CD14-positive monocyte (primary cell): ENCODE measurements at regions not wholly inside any gene's neighbourhood (a gene's known extent, or its start where the extent isn't known, plus 50 kb on each side); places are given as distances from the start of the nearest gene placed in this dataset.

ENCODE experiments used
- DNase-seq, 3 donors: peaks; one replicate each; pipeline ENCODE4 v3.0.0-alpha.2; 2011 to 2022
- H2AFZ ChIP-seq: 2 replicates; pipeline ENCODE4 v1.6.0; 2012; ENCODE audit warnings: mild to moderate bottlenecking, low read depth, low read length, inconsistent platforms; ENCODE audit not compliant: insufficient read depth, poor library complexity, severe bottlenecking
- H3K27ac ChIP-seq, 2 donors: 1 replicate in 1 of 2; 2 replicates in 1 of 2; pipeline ENCODE4 v1.5.1; 2012 to 2013; ENCODE audit warnings: low read length in 2 of 2, control low read depth in 1 of 2, inconsistent platforms in 1 of 2, low read depth in 1 of 2, mild to moderate bottlenecking in 1 of 2
- H3K27me3 ChIP-seq, 2 donors: one replicate each; pipeline versions ENCODE4 v1.6.0 to v1.6.1; 2011 to 2013; ENCODE audit warnings: low read length in 2 of 2; ENCODE audit not compliant: control insufficient read depth in 2 of 2, insufficient read depth in 2 of 2
- H3K36me3 ChIP-seq, 2 donors: replicated peaks in 1 of 2; 1 replicate in 1 of 2; 2 replicates in 1 of 2; pipeline versions ENCODE4 v1.5.1 to v1.6.1; 2012 to 2013; ENCODE audit warnings: low read length in 2 of 2, control low read depth in 1 of 2, inconsistent platforms in 1 of 2, mild to moderate bottlenecking in 1 of 2; ENCODE audit not compliant: insufficient read depth in 2 of 2, control insufficient read depth in 1 of 2
- H3K4me1 ChIP-seq, 2 donors: 1 replicate in 1 of 2; 2 replicates in 1 of 2; pipeline versions ENCODE4 v1.5.1 to v1.6.1; 2012 to 2013; ENCODE audit warnings: low read length in 2 of 2, control low read depth in 1 of 2, inconsistent platforms in 1 of 2, mild to moderate bottlenecking in 1 of 2, moderate library complexity in 1 of 2; ENCODE audit not compliant: insufficient read depth in 2 of 2, control insufficient read depth in 1 of 2
- H3K4me2 ChIP-seq: replicated peaks from 2 replicates; pipeline ENCODE3; 2012; ENCODE audit warnings: low read length, moderate library complexity, mild to moderate bottlenecking; ENCODE audit not compliant: poor library complexity, severe bottlenecking; ENCODE audit errors: extremely low read depth
- H3K4me3 ChIP-seq, 3 experiments: fragments of 200-600 bp in 1 of 3; sonication (generic) in 1 of 3; replicated peaks in 1 of 3; 1 replicate in 2 of 3; 2 replicates in 1 of 3; pipeline ENCODE4 v1.5.1; 2011 to 2013; ENCODE audit warnings: low read length in 3 of 3, mild to moderate bottlenecking in 3 of 3, control low read depth in 2 of 3, low read depth in 2 of 3, inconsistent platforms in 1 of 3, moderate library complexity in 1 of 3
- H3K79me2 ChIP-seq: 2 replicates; pipeline ENCODE4 v1.6.0; 2012; ENCODE audit warnings: mild to moderate bottlenecking, control low read depth, inconsistent platforms, low read length, moderate library complexity; ENCODE audit not compliant: insufficient read depth
- H3K9ac ChIP-seq: 2 replicates; pipeline ENCODE4 v1.6.0; 2017; ENCODE audit warnings: low read length, mild to moderate bottlenecking; ENCODE audit not compliant: insufficient read depth, poor library complexity, severe bottlenecking
- H3K9me3 ChIP-seq, 2 donors: replicated peaks in 1 of 2; 1 replicate in 1 of 2; 2 replicates in 1 of 2; pipeline versions ENCODE4 v1.5.1 to v1.6.1; 2012 to 2013; ENCODE audit warnings: low read length in 2 of 2, control low read depth in 1 of 2; ENCODE audit not compliant: control insufficient read depth in 1 of 2, insufficient read depth in 1 of 2
- H4K20me1 ChIP-seq: 2 replicates; pipeline ENCODE4 v1.6.0; 2012; ENCODE audit warnings: mild to moderate bottlenecking, low read length, control low read depth, moderate library complexity; ENCODE audit not compliant: insufficient read depth
- H3K27ac Mint-ChIP-seq, 7 donors: one replicate each; pipeline ENCODE4 v1.8.0; 2020; ENCODE audit warnings: mild to moderate bottlenecking in 7 of 7, mixed read lengths in 7 of 7, moderate library complexity in 6 of 7, inconsistent platforms in 2 of 7
- H3K27me3 Mint-ChIP-seq, 3 donors: one replicate each; pipeline ENCODE4 v1.8.0; 2021 to 2022; ENCODE audit warnings: low read depth in 3 of 3, mild to moderate bottlenecking in 3 of 3, mixed read lengths in 3 of 3, moderate library complexity in 3 of 3, inconsistent platforms in 1 of 3
- H3K36me3 Mint-ChIP-seq, 2 donors: one replicate each; pipeline ENCODE4 v1.8.0; 2020; ENCODE audit warnings: mixed read lengths in 2 of 2, inconsistent platforms in 1 of 2, mild to moderate bottlenecking in 1 of 2
- H3K4me1 Mint-ChIP-seq: one replicate; pipeline ENCODE4 v1.8.0; 2020; ENCODE audit warnings: mild to moderate bottlenecking, mixed read lengths
- H3K4me3 Mint-ChIP-seq, 2 donors: one replicate each; pipeline ENCODE4 v1.8.0; 2020; ENCODE audit warnings: mild to moderate bottlenecking in 2 of 2, mixed read lengths in 2 of 2, moderate library complexity in 1 of 2
- H3K9me3 Mint-ChIP-seq, 7 donors: one replicate each; pipeline ENCODE4 v1.8.0; 2020 to 2022; ENCODE audit warnings: mixed read lengths in 7 of 7, mild to moderate bottlenecking in 6 of 7, moderate library complexity in 6 of 7, inconsistent platforms in 2 of 7
- WGBS: methylation state at CpG from one replicate; pipeline ENCODE4 v1.1.5; 2013; ENCODE audit warnings: missing lambda C conversion rate; ENCODE audit not compliant: insufficient coverage; 5-methylcytosine and 5-hydroxymethylcytosine counted together
- intact Hi-C, 2 donors: fragments of 100-400 bp; cut with micrococcal nuclease; formaldehyde crosslinking; loops; one replicate each; pipeline versions ENCODE4 v1.15.0 to v1.15.1; 2023
- TF ChIP-seq, protein P1 (sequence below): fragments of 200-600 bp; IDR thresholded peaks from one replicate; pipeline ENCODE4 v1.8.0; 2022; ENCODE audit warnings: antibody characterized with exemption, mild to moderate bottlenecking

DNA sequence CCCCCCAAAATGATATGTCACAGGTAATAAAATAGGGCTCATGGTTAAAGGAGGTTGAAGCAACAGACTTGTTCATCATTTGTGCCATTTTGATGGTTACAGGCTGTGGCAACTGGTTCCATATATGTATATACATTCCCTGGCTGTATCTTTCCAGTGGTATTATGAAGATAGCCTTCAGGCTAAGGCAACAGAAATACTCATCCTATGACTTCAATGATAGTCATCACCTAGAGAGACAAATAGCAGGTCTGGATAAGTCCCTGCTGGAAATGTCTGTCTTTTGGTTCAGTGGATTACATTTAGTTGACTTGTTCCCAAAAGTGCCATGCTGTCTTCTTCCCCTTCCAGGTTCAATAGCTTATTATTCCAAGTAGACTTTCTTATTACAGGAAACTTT lies 997.4 kb downstream of the FLRT2 start:
- Histone ChIP-seq H3K27me3 (no peaks in the 10 kb centered on the region), H3K27ac (no peak overlapping the region), H2AFZ (no peak overlapping the region), H3K4me3 (no peak overlapping the region), H3K4me2 (no peak overlapping the region), H4K20me1 (no peaks in the 10 kb centered on the region), H3K9ac (no peak overlapping the region), H3K4me1 (no peaks in the 10 kb centered on the region), H3K79me2 (no peaks in the 10 kb centered on the region), H3K36me3 (no peaks in the 10 kb centered on the region), H3K9me3 (no peaks in the 10 kb centered on the region)
- Mint-ChIP-seq H3K9me3 (peaks cover 0 to 8% (median 0%) of the 10 kb centered on the region in 7 donors), H3K27ac (no peak overlapping the region), H3K27me3 (no peaks in the 10 kb centered on the region), H3K4me1 (no peaks in the 10 kb centered on the region), H3K4me3 (no peak overlapping the region), H3K36me3 (no peaks in the 10 kb centered on the region)
- intact Hi-C loops: no loop called here
- TF ChIP-seq, protein P1, sequence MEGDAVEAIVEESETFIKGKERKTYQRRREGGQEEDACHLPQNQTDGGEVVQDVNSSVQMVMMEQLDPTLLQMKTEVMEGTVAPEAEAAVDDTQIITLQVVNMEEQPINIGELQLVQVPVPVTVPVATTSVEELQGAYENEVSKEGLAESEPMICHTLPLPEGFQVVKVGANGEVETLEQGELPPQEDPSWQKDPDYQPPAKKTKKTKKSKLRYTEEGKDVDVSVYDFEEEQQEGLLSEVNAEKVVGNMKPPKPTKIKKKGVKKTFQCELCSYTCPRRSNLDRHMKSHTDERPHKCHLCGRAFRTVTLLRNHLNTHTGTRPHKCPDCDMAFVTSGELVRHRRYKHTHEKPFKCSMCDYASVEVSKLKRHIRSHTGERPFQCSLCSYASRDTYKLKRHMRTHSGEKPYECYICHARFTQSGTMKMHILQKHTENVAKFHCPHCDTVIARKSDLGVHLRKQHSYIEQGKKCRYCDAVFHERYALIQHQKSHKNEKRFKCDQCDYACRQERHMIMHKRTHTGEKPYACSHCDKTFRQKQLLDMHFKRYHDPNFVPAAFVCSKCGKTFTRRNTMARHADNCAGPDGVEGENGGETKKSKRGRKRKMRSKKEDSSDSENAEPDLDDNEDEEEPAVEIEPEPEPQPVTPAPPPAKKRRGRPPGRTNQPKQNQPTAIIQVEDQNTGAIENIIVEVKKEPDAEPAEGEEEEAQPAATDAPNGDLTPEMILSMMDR: no peak
- DNase-seq: no peak

DNA sequence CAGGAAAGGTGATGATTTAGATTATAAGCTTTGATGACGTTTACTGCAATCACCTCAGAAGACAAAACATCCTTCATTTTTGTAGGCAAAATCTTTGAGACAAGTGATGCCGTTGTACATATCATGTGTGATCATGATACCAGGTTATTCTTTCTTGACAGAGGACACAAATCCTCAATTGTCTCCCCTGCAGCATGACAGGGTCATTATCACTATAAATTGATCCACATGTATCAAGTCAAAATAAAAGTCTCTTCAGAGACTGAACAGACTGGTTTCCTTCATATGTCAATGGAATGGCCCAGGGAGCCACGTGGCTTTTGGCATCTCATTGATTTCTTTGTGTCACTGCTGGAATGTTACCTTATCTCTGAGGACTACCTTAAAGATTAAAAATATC lies 995.7 kb downstream of the FLRT2 start:
- WGBS: 50% methylated on average over 1 of the region's 3 CpGs
- H3K36me3 Mint-ChIP-seq: no peaks in the 10 kb centered on the region

More for the DNA sequence above, 995.7 kb downstream of the FLRT2 start:
- intact Hi-C loops: no loop called here
- Histone ChIP-seq H2AFZ (no peak overlapping the region), H3K4me1 (no peaks in the 10 kb centered on the region), H3K36me3 (no peaks in the 10 kb centered on the region), H3K4me3 (no peak overlapping the region), H3K9ac (no peak overlapping the region), H3K79me2 (no peaks in the 10 kb centered on the region), H3K4me2 (no peak overlapping the region), H3K27me3 (no peaks in the 10 kb centered on the region), H3K9me3 (no peaks in the 10 kb centered on the region), H4K20me1 (no peaks in the 10 kb centered on the region), H3K27ac (no peak overlapping the region)
- Mint-ChIP-seq H3K27me3 (no peaks in the 10 kb centered on the region), H3K4me3 (no peak overlapping the region), H3K27ac (no peak overlapping the region), H3K4me1 (no peaks in the 10 kb centered on the region), H3K9me3 (peaks cover 0 to 1% (median 0%) of the 10 kb centered on the region in 7 donors)
- TF ChIP-seq, protein P1: no peak
- DNase-seq: no peak
